Loucy (cell line): ENCODE measurements at regions not wholly inside any gene's neighbourhood (a gene's known extent, or its start where the extent isn't known, plus 50 kb on each side); places are given as distances from the start of the nearest gene placed in this dataset.

ENCODE experiments used
- CTCF ChIP-seq: fragments of 200-600 bp; sonication (generic); conservative IDR thresholded peaks from 2 replicates; pipeline ENCODE4 v1.5.1; 2014; ENCODE audit warnings: mild to moderate bottlenecking, antibody characterized with exemption, low read length
- EZH2phosphoT487 ChIP-seq: fragments of 200-600 bp; IDR thresholded peaks from 2 replicates; pipeline ENCODE4 v1.6.1; 2018; ENCODE audit warnings: antibody characterized with exemption, mild to moderate bottlenecking, moderate library complexity, borderline replicate concordance

- TF ChIP-seq EZH2phosphoT487 (no peak), CTCF (no peak)
Observed at GRCh38 chr2:221822416-221822815, 250.3 kb upstream of the EPHA4 start.
